ENCODE measurements at regions not wholly inside any gene's neighbourhood (a gene's known extent, or its start where the extent isn't known, plus 50 kb on each side); places are given as distances from the start of the nearest gene placed in this dataset.

DNA sequence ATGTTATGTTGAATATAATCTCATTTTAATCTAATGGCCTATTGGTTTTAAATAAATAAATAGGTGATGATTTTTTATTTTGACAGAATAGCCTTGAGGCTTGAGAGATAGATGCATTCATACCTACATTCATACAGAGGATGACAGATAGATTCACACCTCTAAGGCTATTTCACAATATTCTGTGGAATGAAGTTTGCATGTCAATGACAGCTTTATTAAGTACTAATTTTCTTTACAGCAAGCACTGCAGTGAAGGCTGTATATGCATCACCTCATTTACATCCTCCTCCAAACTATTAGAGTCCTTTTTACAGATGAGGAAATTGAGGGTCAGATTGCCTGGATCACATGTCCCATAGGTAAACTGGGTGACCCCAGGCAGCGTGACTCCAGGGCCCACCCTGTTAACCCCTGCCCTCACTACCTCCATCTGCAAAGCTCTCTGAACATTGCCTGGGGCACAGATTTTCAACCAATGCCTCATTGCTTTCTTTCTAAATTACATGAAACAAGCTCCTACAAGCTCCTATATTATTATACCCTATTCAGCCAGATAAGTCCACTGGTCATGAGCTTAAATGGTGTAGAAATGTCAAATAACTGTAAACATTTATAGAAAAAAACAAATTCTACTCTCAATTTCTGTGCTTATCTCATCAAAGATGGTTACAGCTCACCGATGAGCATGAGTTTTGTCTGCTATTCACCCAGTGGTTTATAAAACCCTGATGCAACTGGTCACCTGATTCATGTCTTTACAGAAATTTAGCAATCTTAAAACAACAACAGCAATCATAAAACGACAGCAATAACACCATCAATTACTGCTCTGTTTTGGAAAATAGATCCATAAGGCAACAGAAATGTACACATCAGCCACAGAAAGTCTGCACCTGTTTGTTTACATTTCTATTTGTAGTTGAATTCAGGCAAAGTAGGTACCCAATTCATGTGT, 338.0 kb downstream of the NSG2 start:
- Histone ChIP-seq H3K4me1 (no peaks in the 10 kb centered on the region), H3K36me3 (no peaks in the 10 kb centered on the region), H3K27me3 (peaks cover 0 to 5% of the 10 kb centered on the region in 2 donors), H3K27ac (no peak overlapping the region), H3K4me3 (no peak overlapping the region), H3K9me3 (peaks cover 0 to 5% (median 0%) of the 10 kb centered on the region in 4 donors)
- TF ChIP-seq, protein P1, sequence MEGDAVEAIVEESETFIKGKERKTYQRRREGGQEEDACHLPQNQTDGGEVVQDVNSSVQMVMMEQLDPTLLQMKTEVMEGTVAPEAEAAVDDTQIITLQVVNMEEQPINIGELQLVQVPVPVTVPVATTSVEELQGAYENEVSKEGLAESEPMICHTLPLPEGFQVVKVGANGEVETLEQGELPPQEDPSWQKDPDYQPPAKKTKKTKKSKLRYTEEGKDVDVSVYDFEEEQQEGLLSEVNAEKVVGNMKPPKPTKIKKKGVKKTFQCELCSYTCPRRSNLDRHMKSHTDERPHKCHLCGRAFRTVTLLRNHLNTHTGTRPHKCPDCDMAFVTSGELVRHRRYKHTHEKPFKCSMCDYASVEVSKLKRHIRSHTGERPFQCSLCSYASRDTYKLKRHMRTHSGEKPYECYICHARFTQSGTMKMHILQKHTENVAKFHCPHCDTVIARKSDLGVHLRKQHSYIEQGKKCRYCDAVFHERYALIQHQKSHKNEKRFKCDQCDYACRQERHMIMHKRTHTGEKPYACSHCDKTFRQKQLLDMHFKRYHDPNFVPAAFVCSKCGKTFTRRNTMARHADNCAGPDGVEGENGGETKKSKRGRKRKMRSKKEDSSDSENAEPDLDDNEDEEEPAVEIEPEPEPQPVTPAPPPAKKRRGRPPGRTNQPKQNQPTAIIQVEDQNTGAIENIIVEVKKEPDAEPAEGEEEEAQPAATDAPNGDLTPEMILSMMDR (IDR thresholded peaks at IDR 0.05) = no peak
- no peak for TF ChIP-seq EP300 (IDR thresholded peaks at IDR 0.05)
- 59 to 70% methylated on average over 3 of the region's 3 CpGs for WGBS, 2 donors
- no peak for DNase-seq (ENCODE audit: low spot score in 2 of 2)

DNA sequence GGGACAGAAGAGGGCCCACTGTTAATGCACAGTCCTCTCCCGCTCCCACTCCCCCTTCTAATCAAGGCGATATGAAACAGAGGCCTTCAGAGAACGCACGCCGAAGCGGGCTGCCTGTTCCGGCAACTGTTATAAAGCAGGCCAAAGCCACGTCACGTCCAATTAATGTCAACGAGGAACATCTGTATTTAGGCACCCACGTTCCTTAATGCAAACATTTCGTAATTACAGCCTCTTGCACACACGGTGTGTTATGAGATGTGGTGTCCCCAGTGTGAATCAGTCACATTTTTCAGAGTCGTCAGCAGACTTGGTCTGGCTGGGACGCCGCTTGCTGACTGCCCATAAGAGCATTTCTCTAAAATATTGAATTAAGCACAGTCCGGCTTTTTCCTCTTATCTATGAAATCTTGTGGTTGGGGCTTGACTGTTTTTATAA, 339.0 kb downstream of the NSG2 start:
- Histone ChIP-seq H3K9me3 (peaks cover 0 to 2% (median 0%) of the 10 kb centered on the region in 4 donors), H3K4me1 (no peaks in the 10 kb centered on the region), H3K4me3 (no peak overlapping the region), H3K27ac (no peak overlapping the region), H3K27me3 (peaks cover 0 to 5% of the 10 kb centered on the region in 2 donors), H3K36me3 (no peaks in the 10 kb centered on the region)
- TF ChIP-seq EP300 (IDR thresholded peaks at IDR 0.05) (no peak), POLR2A (IDR thresholded peaks at IDR 0.05) (no peak)
- TF ChIP-seq, protein P1 (IDR thresholded peaks at IDR 0.05) = no peak
- no peak for DNase-seq (ENCODE audit: low spot score in 2 of 2)
- 40 to 58% methylated on average over 17 of the region's 17 CpGs for WGBS, 2 donors

DNA sequence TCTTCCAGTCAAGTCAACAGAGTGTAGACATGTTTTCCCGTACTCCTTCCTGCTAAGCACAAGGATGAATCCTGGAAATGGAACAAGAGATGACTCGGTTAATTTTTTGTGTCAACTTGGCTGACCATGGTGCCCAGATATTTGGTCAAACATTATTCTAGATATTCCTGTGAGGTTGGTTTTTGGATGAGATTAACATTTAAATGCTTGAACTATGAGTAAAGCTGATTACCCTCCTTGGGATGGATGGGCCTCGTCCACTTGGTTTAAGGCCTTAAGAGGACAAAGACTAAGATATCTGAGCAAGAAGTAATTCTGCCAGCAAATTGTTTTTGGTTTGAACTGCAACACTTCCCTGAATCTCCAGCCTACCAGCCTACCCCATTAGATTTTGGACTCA, 338.1 kb upstream of the MSX2 start:
- Histone ChIP-seq H3K36me3 (no peaks in the 10 kb centered on the region), H3K4me3 (no peak overlapping the region), H3K27ac (no peak overlapping the region), H3K4me1 (no peaks in the 10 kb centered on the region), H3K9me3 (peaks cover 0 to 2% (median 0%) of the 10 kb centered on the region in 4 donors), H3K27me3 (peaks cover 0 to 5% of the 10 kb centered on the region in 2 donors)
- TF ChIP-seq EP300 (IDR thresholded peaks at IDR 0.05) = no peak
- no peak for TF ChIP-seq POLR2A (IDR thresholded peaks at IDR 0.05)
- TF ChIP-seq, protein P1 (IDR thresholded peaks at IDR 0.05) = no peak
- no peak for DNase-seq (ENCODE audit: low spot score in 2 of 2)
- WGBS, 2 donors = 76 to 83% methylated on average over 3 of the region's 3 CpGs

DNA sequence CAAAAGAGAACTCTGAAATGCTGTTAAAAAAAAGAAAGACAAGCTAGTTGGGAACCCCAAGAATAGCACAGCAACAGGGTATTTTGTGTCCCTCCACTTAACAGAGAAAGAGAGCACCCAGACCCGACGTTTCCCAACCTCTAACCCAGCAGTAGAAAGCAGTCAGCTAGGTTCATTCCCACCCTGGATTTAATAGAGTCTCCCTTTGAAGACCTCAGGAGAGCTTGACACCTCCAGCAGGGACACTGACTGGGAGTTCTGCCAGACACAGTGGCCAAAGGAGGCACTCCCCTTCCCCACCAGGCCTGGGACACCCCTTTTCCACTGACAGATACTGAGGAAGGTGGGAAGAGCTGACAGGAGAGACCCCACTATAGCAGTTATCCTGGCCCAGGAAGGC, 337.5 kb upstream of the MSX2 start:
- no peak for DNase-seq (ENCODE audit: low spot score in 2 of 2)
- Histone ChIP-seq H3K27ac (no peak overlapping the region), H3K36me3 (no peaks in the 10 kb centered on the region), H3K4me3 (no peak overlapping the region), H3K27me3 (peaks cover 0 to 5% of the 10 kb centered on the region in 2 donors), H3K4me1 (no peaks in the 10 kb centered on the region), H3K9me3 (peaks cover 0 to 2% (median 0%) of the 10 kb centered on the region in 4 donors)
- TF ChIP-seq EP300 (IDR thresholded peaks at IDR 0.05) (no peak), POLR2A (IDR thresholded peaks at IDR 0.05) (no peak)
- TF ChIP-seq, protein P1 (IDR thresholded peaks at IDR 0.05) = no peak
- WGBS, 2 donors = 58 to 85% methylated on average over 2 of the region's 2 CpGs

DNA sequence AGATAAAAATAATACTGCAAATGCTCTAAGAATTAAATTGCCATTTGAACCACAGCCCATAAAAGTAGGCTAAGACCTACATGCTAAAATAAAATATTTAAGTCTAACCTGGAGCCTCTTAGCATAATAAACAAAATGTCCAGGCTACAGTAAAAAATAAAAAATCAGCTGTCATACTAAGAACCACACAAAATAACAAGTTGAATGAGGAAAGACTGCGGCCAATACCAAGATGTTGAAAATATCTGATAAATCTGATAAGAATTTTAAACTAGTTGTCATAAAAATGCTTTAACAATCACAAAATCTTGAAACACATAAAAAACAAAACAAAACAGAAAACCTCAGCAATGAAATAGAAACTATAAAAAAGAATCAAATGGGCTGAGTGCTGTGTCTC, 336.9 kb upstream of the MSX2 start:
- 92 to 100% methylated on average over 1 of the region's 1 CpG for WGBS, 2 donors
- H3K9me3 ChIP-seq = peaks cover 0 to 2% (median 0%) of the 10 kb centered on the region in 4 donors
- TF ChIP-seq, protein P1 (IDR thresholded peaks at IDR 0.05) = no peak
- TF ChIP-seq POLR2A (IDR thresholded peaks at IDR 0.05) (no peak), EP300 (IDR thresholded peaks at IDR 0.05) (no peak)
- H3K27me3 ChIP-seq = peaks cover 0 to 5% of the 10 kb centered on the region in 2 donors
- no peak for DNase-seq (ENCODE audit: low spot score in 2 of 2)
- H3K36me3 ChIP-seq = no peaks in the 10 kb centered on the region
- H3K4me1 ChIP-seq = no peaks in the 10 kb centered on the region
- H3K27ac ChIP-seq = no peak overlapping the region
- no peak overlapping the region for H3K4me3 ChIP-seq

All from tibial nerve (tissue), 4 donors.